ENCODE measurements at regions not wholly inside any gene's neighbourhood (a gene's known extent, or its start where the extent isn't known, plus 50 kb on each side); places are given as distances from the start of the nearest gene placed in this dataset.
"Not testable (repeated sequence)": the region's sequence is repeated elsewhere in the genome, so short reads cannot be mapped to it uniquely, and the experiment has no call there.

- not testable (repeated sequence) for DNase-seq
Measured at GRCh38 chr2:113551637-113552318, 53.3 kb downstream of the FOXD4L1 start.

DNA sequence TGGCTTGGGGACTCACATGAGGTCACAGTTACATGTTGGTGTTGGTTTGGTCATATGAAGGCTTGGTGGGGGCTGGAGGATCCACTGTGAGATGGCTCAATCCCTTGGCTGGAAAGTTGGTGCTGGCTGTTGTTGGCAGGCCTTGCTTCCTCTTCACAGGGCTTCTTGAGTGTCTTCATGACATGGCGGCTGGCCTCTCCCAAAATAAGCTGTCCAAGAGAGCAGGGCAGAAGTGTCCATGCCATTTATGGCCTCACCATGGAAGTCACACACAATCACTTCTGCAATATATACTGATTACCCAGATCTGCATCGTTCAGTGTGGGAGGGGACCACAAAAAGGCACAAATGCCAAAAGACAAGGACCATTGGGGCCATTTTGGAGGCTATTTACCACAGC is 61.4 kb downstream of the FOXD4L1 start:
- DNase-seq, result not testable (repeated sequence)

DNA sequence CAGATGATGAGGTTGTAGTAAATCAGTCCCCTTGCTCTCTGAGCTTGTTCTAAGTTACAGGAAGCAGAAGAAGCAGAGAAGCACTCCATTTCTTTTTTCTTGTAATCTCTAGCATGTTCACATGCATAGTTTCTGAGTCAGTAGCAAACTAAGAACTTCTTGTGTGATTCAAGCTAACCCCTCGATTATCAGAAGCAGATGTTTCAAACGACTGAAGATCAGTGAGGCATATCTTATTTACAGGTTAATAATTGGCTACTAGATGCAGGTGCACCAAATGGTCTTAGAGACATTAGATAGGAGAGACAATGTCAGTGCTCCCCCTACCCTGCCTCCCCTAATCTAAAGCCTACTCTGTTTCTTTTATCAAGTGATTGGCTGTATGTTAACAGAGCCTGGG is 64.2 kb downstream of the FOXD4L1 start:
- not testable (repeated sequence) for DNase-seq

DNA sequence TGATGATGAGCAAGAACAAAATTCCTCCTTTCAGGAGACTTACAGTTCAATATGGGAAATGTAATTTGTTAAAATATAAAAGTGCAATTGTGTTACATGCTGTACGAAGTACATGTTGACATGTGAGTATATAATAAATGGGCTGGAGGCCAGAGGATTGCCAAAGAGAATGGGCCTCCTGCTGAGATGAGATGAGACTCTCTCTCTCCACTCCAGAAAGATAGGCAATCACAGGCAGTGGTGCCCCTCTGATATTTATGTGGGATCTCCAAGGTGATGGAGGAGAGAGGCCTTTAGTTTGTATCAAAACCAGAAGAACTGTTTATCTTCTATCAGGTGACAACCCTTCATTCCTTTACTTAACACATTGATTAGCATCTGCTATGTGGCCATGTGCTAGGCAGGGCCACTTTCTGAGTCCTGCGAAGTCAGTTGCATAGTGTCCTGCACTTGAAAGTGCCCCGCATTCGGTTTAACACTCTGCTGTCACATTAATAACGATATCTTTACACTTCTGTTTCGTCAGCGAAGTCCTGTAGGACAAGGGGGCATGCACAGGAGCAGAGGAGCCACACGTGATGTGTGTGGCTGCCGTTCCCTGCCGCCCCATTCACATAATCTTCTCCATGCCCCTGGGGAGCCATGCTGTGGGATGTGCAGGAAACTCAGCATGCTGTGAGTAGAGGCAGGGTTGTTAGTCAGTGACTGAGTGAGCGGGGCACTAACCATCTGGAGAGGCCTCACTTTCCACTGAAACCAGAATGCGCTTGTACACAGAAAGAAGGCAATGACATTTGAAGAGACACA is 60.2 kb upstream of the RABL2A start:
- DNase-seq, result not testable (repeated sequence)

DNA sequence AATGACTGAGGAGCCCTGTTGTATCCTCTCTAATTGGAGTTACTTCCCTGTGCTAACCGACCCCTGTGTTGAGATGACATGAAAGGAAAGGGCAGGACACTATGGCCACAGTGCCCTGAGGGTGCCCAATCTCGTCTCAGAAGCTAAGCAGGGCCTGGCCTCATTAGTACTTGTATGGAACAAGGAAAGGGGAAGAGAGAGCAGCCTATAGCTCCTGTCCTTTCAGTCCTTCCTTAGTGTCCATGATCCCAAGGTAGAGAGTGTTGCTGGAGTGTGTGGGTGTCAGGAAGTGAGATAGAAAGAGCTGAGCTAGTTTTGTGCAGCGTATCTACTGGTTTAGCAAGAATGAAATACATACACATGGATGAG is 59.6 kb upstream of the RABL2A start:
- not testable (repeated sequence) for DNase-seq

GRCh38 chr2:113568231-113568630 is 58.8 kb upstream of the RABL2A start:
- DNase-seq, result not testable (repeated sequence)

- peak; percentile 13 for DNase-seq
Measured at GRCh38 chr2:113570082-113570481, 57.0 kb upstream of the RABL2A start.

- DNase-seq, result not testable (repeated sequence)
Measured at GRCh38 chr2:113570509-113571009, 56.5 kb upstream of the RABL2A start.

DNA sequence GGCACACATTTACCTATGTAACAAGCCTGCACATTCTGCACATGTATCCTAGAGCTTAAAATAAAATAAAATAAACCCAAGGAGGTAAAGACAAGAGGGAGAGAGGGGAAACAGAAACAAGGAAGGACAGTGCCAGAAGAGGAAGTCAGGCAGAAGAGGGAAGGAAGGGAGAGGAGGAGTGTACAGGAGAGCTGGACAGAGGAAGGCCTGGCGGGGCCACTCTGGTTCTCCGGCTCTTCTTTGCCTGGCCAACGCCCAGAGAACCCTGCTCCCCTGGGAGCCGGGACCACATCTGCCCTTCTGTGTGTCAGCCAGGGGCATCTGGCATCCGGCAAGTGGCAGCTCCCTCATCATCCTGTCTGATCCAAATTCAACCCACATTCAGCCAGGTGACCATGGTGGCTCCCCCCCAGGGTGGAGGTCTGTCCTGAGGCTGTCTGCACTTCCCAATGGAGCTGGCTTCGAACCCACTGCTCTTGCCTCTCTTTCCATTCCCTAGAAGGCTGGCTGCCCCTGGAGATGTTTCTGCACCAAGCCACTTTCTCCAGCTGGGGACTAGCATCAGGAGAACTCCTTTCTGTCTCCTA is 55.5 kb upstream of the RABL2A start:
- DNase-seq, result not testable (repeated sequence)

DNA sequence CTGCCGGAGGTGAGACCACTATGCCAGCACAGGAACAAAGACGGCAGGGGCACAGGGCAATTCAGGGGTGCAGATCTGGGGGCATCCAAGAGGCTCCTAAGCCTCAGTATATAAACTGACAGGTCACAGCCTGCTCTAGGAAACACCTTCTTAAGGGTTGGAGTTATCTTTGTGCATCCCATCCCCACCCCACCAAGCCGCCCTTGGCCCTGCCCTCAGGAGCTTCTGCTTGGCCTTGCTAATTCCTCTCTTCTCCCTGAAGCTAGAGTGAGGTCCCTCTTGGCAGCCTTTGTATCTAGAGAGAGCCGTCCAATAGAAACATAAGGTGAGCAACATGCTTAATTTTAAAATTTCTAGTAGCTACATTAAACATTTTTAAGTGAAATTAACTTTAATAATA is 51.3 kb upstream of the RABL2A start:
- not testable (repeated sequence) for DNase-seq

DNA sequence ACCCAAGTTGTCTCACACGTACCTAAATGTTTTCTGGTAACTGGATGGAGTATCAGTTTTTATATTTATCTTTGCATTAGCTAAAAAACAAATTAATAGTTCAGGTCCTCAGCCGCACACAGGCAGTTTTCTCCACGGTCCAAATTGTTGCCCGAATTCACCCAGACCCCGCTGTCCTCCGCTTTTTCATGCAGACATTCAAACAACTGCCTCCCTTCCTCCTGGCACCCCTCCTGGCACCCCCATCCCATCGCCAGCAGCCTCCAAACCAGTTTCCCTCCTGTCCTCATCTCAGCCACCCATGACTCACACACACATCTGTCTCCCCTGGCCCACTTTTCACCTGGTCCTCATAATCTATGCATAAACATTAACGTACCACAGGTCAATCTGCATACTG is 50.7 kb upstream of the RABL2A start:
- DNase-seq, result not testable (repeated sequence)
